ENCODE measurements at regions not wholly inside any gene's neighbourhood (a gene's known extent, or its start where the extent isn't known, plus 50 kb on each side); places are given as distances from the start of the nearest gene placed in this dataset.

GRCh38 chr12:111218499-111218898, 150.4 kb downstream of the PHETA1 start:
- H3K4me3 ChIP-seq (ENCODE audit: low read depth, low read length): no peak overlapping the region
- no peak for DNase-seq (ENCODE audit: low read depth)
- no peak for TF ChIP-seq CTCF (IDR thresholded peaks at IDR 0.05; ENCODE audit: insufficient read depth, low read length)

- TF ChIP-seq CTCF (IDR thresholded peaks at IDR 0.05; ENCODE audit: insufficient read depth, low read length): no peak
- DNase-seq (ENCODE audit: low read depth): no peak
- no peak overlapping the region for H3K4me3 ChIP-seq (ENCODE audit: low read depth, low read length)
These were observed 152.3 kb downstream of the PHETA1 start for GRCh38 chr12:111216387-111217159.

- no peak overlapping the region for H3K4me3 ChIP-seq (ENCODE audit: low read depth, low read length)
- no peak for DNase-seq (ENCODE audit: low read depth)
- no peak for TF ChIP-seq CTCF (IDR thresholded peaks at IDR 0.05; ENCODE audit: insufficient read depth, low read length)
These were observed 153.0 kb downstream of the PHETA1 start for GRCh38 chr12:111215881-111216280.

GRCh38 chr12:111214401-111214800, 154.5 kb downstream of the PHETA1 start:
- no peak overlapping the region for H3K4me3 ChIP-seq (ENCODE audit: low read depth, low read length)
- no peak for DNase-seq (ENCODE audit: low read depth)
- no peak for TF ChIP-seq CTCF (IDR thresholded peaks at IDR 0.05; ENCODE audit: insufficient read depth, low read length)

DNA sequence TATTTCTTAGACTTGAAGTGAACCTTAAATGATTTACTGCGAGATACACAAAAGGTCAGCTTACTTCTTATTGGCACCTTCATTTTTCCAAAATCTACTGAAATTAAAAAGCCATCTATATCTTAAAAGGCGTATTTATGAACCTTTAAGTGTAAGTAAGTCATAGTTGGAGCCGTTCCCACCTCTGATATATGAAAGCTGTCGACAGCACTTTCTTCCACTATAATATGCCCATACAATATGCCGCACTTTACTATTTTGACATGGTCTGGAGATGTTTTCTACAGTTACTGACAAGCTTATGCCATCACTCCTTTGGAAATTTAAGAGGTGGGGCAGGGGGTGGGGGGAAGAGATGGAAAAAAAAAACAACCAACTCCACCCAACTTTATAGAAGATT, 155.3 kb downstream of the PHETA1 start:
- no peak overlapping the region for H3K4me3 ChIP-seq (ENCODE audit: low read depth, low read length)
- no peak for DNase-seq (ENCODE audit: low read depth)
- no peak for TF ChIP-seq CTCF (IDR thresholded peaks at IDR 0.05; ENCODE audit: insufficient read depth, low read length)

DNA sequence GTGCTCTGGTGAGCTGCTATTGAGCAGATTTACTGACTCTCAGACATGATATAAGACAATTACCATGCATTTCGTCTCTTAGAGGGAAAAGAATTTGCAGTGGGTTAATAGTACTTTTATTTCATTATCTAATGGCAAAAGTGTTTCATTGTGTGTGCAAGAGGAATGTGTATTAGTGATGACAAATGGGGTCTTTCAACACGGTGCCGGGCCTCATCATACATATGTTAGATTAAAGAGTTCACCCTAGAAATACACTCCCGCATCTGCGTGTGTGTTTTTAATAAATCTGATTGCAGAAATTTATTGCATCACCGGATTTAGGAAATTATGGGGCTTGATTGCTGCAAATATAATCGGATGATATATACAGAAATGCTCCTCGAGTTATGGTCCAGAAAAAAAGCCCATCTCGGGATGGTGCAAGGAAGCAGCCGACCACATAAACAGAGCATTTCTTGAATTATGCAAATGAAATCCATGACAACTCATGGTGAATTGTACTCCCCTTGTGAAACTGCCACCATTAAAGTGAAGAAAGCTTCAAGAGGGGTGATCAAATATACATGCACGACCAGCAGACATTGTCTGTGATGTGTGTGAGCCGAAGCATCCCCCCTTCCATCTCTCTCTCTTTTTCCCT, 156.0 kb downstream of the PHETA1 start:
- no peak for TF ChIP-seq CTCF (IDR thresholded peaks at IDR 0.05; ENCODE audit: insufficient read depth, low read length)
- no peak overlapping the region for H3K4me3 ChIP-seq (ENCODE audit: low read depth, low read length)
- no peak for DNase-seq (ENCODE audit: low read depth)

Measured in fibroblast of the aortic adventitia (primary cell).